Activated naive CD8-positive, alpha-beta T cell treated with anti-CD3 and anti-CD28 coated beads, Interleukin-2, amount 50 U/mL, for 24 hours (primary cell): ENCODE measurements at regions not wholly inside any gene's neighbourhood (a gene's known extent, or its start where the extent isn't known, plus 50 kb on each side); places are given as distances from the start of the nearest gene placed in this dataset.

Experiments
- ATAC-seq: fragments of 150-1000 bp; cut with Tn5 transposase; one replicate; pipeline ENCODE4 v1.10.0; 2021
- DNase-seq: peaks from one replicate; pipeline ENCODE4 v3.0.0; 2021
- H3K27ac Mint-ChIP-seq: one replicate; pipeline ENCODE4 v1.8.0; 2021; ENCODE audit warnings: mild to moderate bottlenecking, mixed read lengths
- H3K27me3 Mint-ChIP-seq: one replicate; pipeline ENCODE4 v1.8.0; 2021; ENCODE audit warnings: mixed read lengths
- H3K36me3 Mint-ChIP-seq: one replicate; pipeline ENCODE4 v1.8.0; 2021; ENCODE audit warnings: low read depth, mixed read lengths
- H3K4me1 Mint-ChIP-seq: one replicate; pipeline ENCODE4 v1.8.0; 2021; ENCODE audit warnings: mixed read lengths
- H3K4me3 Mint-ChIP-seq: one replicate; pipeline ENCODE4 v1.8.0; 2021; ENCODE audit warnings: mild to moderate bottlenecking, moderate library complexity, mixed read lengths
- H3K9me3 Mint-ChIP-seq: one replicate; pipeline ENCODE4 v1.8.0; 2021; ENCODE audit warnings: mixed read lengths

GRCh38 chr6:141607956-141608355 lies 524.8 kb upstream of the GJE1 start:
- H3K9me3 Mint-ChIP-seq: peaks cover 25% of the 10 kb centered on the region
- H3K27me3 Mint-ChIP-seq: no peaks in the 10 kb centered on the region
- no peak for DNase-seq
- no peak for ATAC-seq
- no peaks in the 10 kb centered on the region for H3K4me1 Mint-ChIP-seq
- H3K4me3 Mint-ChIP-seq: no peak overlapping the region
- no peak overlapping the region for H3K27ac Mint-ChIP-seq
- no peaks in the 10 kb centered on the region for H3K36me3 Mint-ChIP-seq

GRCh38 chr6:141598487-141598886 lies 534.2 kb upstream of the GJE1 start:
- H3K27me3 Mint-ChIP-seq: no peaks in the 10 kb centered on the region
- DNase-seq (no peak), ATAC-seq (no peak)
- H3K27ac Mint-ChIP-seq: no peak overlapping the region
- no peak overlapping the region for H3K4me3 Mint-ChIP-seq
- no peaks in the 10 kb centered on the region for H3K36me3 Mint-ChIP-seq
- no peaks in the 10 kb centered on the region for H3K9me3 Mint-ChIP-seq
- no peaks in the 10 kb centered on the region for H3K4me1 Mint-ChIP-seq

- DNase-seq (no peak), ATAC-seq (no peak)
- H3K4me1 Mint-ChIP-seq: no peaks in the 10 kb centered on the region
- no peak overlapping the region for H3K27ac Mint-ChIP-seq
- no peaks in the 10 kb centered on the region for H3K27me3 Mint-ChIP-seq
- no peaks in the 10 kb centered on the region for H3K36me3 Mint-ChIP-seq
- no peak overlapping the region for H3K4me3 Mint-ChIP-seq
- no peaks in the 10 kb centered on the region for H3K9me3 Mint-ChIP-seq
Observed at GRCh38 chr6:141594874-141595273, 537.9 kb upstream of the GJE1 start.

DNA sequence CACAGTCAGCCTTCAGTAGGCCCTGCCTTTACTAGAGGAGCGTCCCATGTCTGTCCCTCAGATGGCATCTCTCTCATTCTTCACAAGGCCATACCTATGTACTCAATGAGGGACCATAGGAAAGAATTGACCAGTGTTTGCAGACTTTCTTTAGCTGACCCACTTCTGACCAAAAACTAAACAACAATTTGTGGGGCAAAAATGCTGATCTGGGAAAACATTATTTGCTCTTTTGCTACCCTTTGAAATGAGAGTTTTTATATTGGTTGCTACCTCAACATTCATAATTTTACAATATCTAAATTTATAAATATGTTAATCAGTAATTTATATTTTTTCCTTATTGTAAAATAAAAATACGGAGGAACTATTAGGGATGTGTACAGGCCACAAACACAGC lies 539.4 kb upstream of the GJE1 start:
- no peak for ATAC-seq
- H3K27me3 Mint-ChIP-seq: no peaks in the 10 kb centered on the region
- H3K4me1 Mint-ChIP-seq: no peaks in the 10 kb centered on the region
- H3K27ac Mint-ChIP-seq: no peak overlapping the region
- no peak for DNase-seq
- H3K36me3 Mint-ChIP-seq: no peaks in the 10 kb centered on the region
- no peaks in the 10 kb centered on the region for H3K9me3 Mint-ChIP-seq
- H3K4me3 Mint-ChIP-seq: no peak overlapping the region

DNA sequence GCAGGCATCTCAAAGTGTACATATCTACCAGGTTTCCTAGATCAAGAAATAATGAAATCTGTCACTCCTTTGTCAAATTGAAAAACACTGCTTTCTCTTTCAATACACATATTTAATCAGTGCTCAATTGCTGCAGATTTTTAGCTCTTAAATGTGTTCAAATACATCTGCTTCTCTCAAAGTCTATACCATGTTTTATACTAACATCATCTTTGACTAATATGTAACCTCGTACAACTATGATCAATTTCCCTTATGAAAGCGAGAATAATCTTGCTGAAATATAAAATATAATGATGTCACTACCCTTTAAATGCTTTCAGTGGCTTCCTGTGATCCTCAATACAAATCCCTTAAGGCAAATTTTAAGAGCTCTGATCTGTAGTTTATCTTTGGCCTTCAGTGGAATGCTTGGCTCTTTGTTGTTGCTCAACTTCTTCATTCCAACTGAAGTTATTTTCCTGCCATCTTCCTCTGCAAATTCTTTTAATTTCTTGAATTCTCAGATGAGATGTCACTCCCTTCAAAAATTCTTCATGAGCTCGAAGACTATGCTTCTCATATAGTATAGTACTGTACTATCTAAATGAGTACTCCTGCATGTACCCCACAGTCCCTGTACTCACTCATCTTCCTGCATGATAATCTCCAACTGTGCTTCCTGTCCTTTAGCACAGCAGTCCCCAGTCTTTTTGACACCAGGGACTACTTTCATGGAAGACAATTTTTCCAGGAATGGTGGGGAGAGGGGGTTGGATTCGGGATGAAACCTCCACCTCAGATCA lies 545.1 kb upstream of the GJE1 start:
- no peak for ATAC-seq
- no peak for DNase-seq
- Mint-ChIP-seq H3K4me1 (no peaks in the 10 kb centered on the region), H3K27ac (no peak overlapping the region), H3K4me3 (no peak overlapping the region), H3K9me3 (no peaks in the 10 kb centered on the region), H3K36me3 (no peaks in the 10 kb centered on the region), H3K27me3 (no peaks in the 10 kb centered on the region)

- H3K36me3 Mint-ChIP-seq: no peaks in the 10 kb centered on the region
- no peak for ATAC-seq
- no peaks in the 10 kb centered on the region for H3K4me1 Mint-ChIP-seq
- no peak for DNase-seq
- no peak overlapping the region for H3K4me3 Mint-ChIP-seq
- no peak overlapping the region for H3K27ac Mint-ChIP-seq
- no peaks in the 10 kb centered on the region for H3K27me3 Mint-ChIP-seq
- no peaks in the 10 kb centered on the region for H3K9me3 Mint-ChIP-seq
Observed at GRCh38 chr6:141580988-141581552, 551.7 kb upstream of the GJE1 start.

DNA sequence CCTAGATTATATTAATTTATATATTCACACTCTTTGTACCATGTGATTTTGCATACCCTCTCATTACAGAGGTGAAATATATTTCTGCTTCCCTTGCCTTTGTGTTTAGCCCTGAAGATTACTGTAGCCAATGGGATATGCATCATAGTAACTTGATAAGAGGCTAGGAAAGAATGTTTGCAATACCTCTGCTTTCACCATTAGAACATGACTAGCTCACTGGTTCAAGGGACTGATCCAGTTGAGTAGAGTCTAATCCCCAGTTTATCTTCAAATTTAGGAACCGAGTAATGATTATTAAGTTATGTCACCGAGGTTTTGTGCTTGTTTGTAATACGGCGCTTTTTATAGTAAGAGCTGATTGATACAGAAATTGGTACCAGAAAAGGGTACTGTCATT lies 552.6 kb upstream of the GJE1 start:
- no peak for ATAC-seq
- Mint-ChIP-seq H3K27me3 (no peaks in the 10 kb centered on the region), H3K4me1 (no peaks in the 10 kb centered on the region)

DNA sequence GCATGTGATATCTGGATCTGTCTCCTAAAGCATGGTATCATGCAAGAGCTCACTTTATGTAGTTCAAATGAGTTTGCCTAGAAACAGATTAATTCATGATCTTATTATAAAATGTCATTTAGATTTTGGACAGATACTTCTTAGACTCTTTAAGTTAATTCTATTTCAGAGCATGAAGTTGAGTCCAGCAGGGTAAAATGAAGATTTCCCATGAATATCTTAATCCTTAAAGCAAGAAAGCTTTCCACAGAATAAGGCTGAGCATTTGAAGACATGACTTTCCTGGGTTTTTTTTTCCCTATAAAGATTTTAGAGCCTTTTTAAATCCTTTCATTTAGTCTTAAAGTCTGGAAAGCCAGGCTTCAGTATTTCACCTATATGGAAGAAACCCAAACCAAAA lies 556.0 kb upstream of the GJE1 start:
- no peak for DNase-seq
- Mint-ChIP-seq H3K36me3 (no peaks in the 10 kb centered on the region), H3K4me1 (no peaks in the 10 kb centered on the region), H3K27me3 (no peaks in the 10 kb centered on the region), H3K4me3 (no peak overlapping the region), H3K27ac (no peak overlapping the region), H3K9me3 (no peaks in the 10 kb centered on the region)
- ATAC-seq: no peak

More for the DNA sequence above, 552.6 kb upstream of the GJE1 start:
- Mint-ChIP-seq H3K9me3 (no peaks in the 10 kb centered on the region), H3K27ac (no peak overlapping the region), H3K36me3 (no peaks in the 10 kb centered on the region), H3K4me3 (no peak overlapping the region)
- DNase-seq: no peak

GRCh38 chr6:141562851-141563763 lies 569.6 kb upstream of the GJE1 start:
- Mint-ChIP-seq H3K9me3 (no peaks in the 10 kb centered on the region), H3K36me3 (no peaks in the 10 kb centered on the region), H3K27me3 (no peaks in the 10 kb centered on the region), H3K27ac (peak overlapping the region; percentile 56), H3K4me3 (peak overlapping the region; percentile 67), H3K4me1 (peaks cover 14% of the 10 kb centered on the region)
- DNase-seq (peak; percentile 47), ATAC-seq (peak; percentile 85)

DNA sequence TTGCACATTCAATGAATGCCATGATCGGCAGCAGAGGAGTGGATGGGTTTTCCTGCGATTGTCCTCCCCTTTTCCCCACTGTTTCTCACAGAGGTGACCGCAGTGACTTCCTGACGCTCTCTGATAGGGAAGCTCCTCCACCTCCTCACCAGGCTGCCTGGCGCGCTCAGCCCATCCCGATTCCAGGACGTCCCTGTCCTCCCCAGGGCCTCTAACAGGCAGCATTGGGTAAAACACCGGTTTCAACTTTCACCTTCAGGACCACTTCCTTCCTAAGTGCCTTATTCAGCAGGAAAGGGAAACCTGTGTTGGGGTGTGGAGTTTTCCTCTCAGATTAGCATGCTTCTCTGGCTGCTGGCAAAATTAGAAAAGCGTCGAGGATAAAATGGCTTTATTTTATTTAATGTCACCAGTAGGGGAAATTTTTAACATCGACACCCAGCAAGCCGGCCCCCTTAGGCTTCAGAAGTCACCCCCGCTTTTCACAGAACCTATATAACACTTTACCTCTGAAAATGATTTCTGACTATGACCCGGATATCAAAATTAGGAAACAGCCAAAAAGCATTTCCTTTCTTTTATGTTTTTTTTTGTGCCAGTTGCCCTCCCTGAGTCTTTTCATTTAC lies 570.4 kb upstream of the GJE1 start:
- Mint-ChIP-seq H3K9me3 (no peaks in the 10 kb centered on the region), H3K27ac (peak overlapping the region; percentile 56), H3K4me3 (peak overlapping the region; percentile 67), H3K4me1 (peaks cover 14% of the 10 kb centered on the region), H3K36me3 (no peaks in the 10 kb centered on the region), H3K27me3 (no peaks in the 10 kb centered on the region)
- peak; percentile 50 for ATAC-seq
- peak; percentile 4 for DNase-seq

DNA sequence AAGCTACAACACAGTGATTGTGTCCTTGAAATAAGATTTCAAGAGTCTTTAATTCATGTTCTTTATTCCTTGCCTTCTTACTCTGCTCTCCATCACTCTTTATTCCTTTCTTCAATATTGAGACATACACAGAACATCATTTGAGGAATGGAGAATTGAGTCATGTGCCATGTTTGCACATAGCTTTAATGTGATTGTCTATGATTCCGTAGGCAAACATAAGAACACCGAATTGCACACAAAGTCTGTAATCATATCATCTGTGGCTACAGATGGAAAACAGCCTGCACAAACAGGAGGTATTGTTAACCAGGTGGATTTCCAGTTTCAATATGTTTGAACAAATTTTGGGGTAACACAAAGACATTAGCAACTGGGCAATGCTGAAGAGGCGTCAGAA lies 571.6 kb upstream of the GJE1 start:
- Mint-ChIP-seq H3K4me3 (no peak overlapping the region), H3K9me3 (no peaks in the 10 kb centered on the region), H3K27me3 (no peaks in the 10 kb centered on the region), H3K36me3 (no peaks in the 10 kb centered on the region), H3K4me1 (peaks cover 14% of the 10 kb centered on the region), H3K27ac (no peak overlapping the region)
- DNase-seq (no peak), ATAC-seq (no peak)

- Mint-ChIP-seq H3K4me3 (no peak overlapping the region), H3K4me1 (peaks cover 13% of the 10 kb centered on the region), H3K27ac (no peak overlapping the region), H3K27me3 (no peaks in the 10 kb centered on the region), H3K36me3 (peaks cover 3% of the 10 kb centered on the region), H3K9me3 (peaks cover 18% of the 10 kb centered on the region)
- ATAC-seq (peak; percentile 33), DNase-seq (no peak)
Observed at GRCh38 chr6:141552463-141552862, 580.3 kb upstream of the GJE1 start.

GRCh38 chr6:141552031-141552430 lies 580.7 kb upstream of the GJE1 start:
- Mint-ChIP-seq H3K4me3 (no peak overlapping the region), H3K4me1 (peaks cover 13% of the 10 kb centered on the region), H3K27me3 (no peaks in the 10 kb centered on the region), H3K27ac (no peak overlapping the region), H3K9me3 (peaks cover 18% of the 10 kb centered on the region), H3K36me3 (peaks cover 3% of the 10 kb centered on the region)
- DNase-seq (no peak), ATAC-seq (no peak)

GRCh38 chr6:141551318-141551717 lies 581.4 kb upstream of the GJE1 start:
- Mint-ChIP-seq H3K27ac (no peak overlapping the region), H3K36me3 (peaks cover 3% of the 10 kb centered on the region)

More at GRCh38 chr6:141551318-141551717, 581.4 kb upstream of the GJE1 start:
- Mint-ChIP-seq H3K9me3 (peaks cover 21% of the 10 kb centered on the region), H3K4me3 (no peak overlapping the region), H3K4me1 (peaks cover 13% of the 10 kb centered on the region), H3K27me3 (no peaks in the 10 kb centered on the region)
- no peak for ATAC-seq
- no peak for DNase-seq
